Activated CD4-positive, alpha-beta T cell treated with anti-CD3 and anti-CD28 coated beads for 24 hours (primary cell): ENCODE measurements at regions not wholly inside any gene's neighbourhood (a gene's known extent, or its start where the extent isn't known, plus 50 kb on each side); places are given as distances from the start of the nearest gene placed in this dataset.

Source experiments
- DNase-seq, 2 donors: peaks; one replicate each; pipeline ENCODE4 v3.0.0-alpha.2; 2020; ENCODE audit warnings: low read depth in 2 of 2

GRCh38 chr16:52235186-52235585 is 311.8 kb downstream of the TOX3 start:
- no peak for DNase-seq

GRCh38 chr16:52234626-52235025 is 312.3 kb downstream of the TOX3 start:
- no peak for DNase-seq

- no peak for DNase-seq
These were observed 317.5 kb downstream of the TOX3 start for GRCh38 chr16:52229471-52229870.

- DNase-seq, result no peak
These were observed 319.1 kb downstream of the TOX3 start for GRCh38 chr16:52227851-52228250.

GRCh38 chr16:52212841-52213240 is 334.1 kb downstream of the TOX3 start:
- DNase-seq, result no peak

GRCh38 chr16:52209227-52209626 is 337.7 kb downstream of the TOX3 start:
- no peak for DNase-seq

- DNase-seq, result no peak
These were observed 343.8 kb downstream of the TOX3 start for GRCh38 chr16:52203096-52203495.

- no peak for DNase-seq
These were observed 353.5 kb downstream of the TOX3 start for GRCh38 chr16:52193441-52193840.

- peak; percentile 16 to 38 for DNase-seq
These were observed 355.3 kb downstream of the TOX3 start for GRCh38 chr16:52191531-52192134.

- DNase-seq, result no peak
These were observed 362.6 kb downstream of the TOX3 start for GRCh38 chr16:52184336-52184735.

GRCh38 chr16:52182840-52183239 is 364.1 kb downstream of the TOX3 start:
- DNase-seq, result no peak

GRCh38 chr16:52174168-52174567 is 372.8 kb downstream of the TOX3 start:
- DNase-seq, result no peak

- DNase-seq, result no peak
These were observed 375.5 kb downstream of the TOX3 start for GRCh38 chr16:52171481-52171880.

GRCh38 chr16:52167328-52167727 is 379.6 kb downstream of the TOX3 start:
- DNase-seq, result no peak

GRCh38 chr16:52165961-52166360 is 381.0 kb downstream of the TOX3 start:
- no peak for DNase-seq

- DNase-seq, result no peak
These were observed 397.9 kb downstream of the TOX3 start for GRCh38 chr16:52149003-52149402.

GRCh38 chr16:52141871-52142270 is 405.1 kb downstream of the TOX3 start:
- no peak for DNase-seq

GRCh38 chr16:52128361-52128760 is 418.6 kb downstream of the TOX3 start:
- no peak for DNase-seq

- no peak for DNase-seq
These were observed 423.1 kb downstream of the TOX3 start for GRCh38 chr16:52123842-52124241.

- DNase-seq, result no peak
These were observed 423.7 kb downstream of the TOX3 start for GRCh38 chr16:52123061-52123839.

GRCh38 chr16:52117171-52117570 is 429.8 kb downstream of the TOX3 start:
- DNase-seq, result no peak

- DNase-seq, result no peak
These were observed 432.6 kb downstream of the TOX3 start for GRCh38 chr16:52114379-52114778.

GRCh38 chr16:52113533-52114183 is 433.3 kb downstream of the TOX3 start:
- no peak for DNase-seq
